ENCODE measurements at regions not wholly inside any gene's neighbourhood (a gene's known extent, or its start where the extent isn't known, plus 50 kb on each side); places are given as distances from the start of the nearest gene placed in this dataset.
"Not testable (repeated sequence)": the region's sequence is repeated elsewhere in the genome, so short reads cannot be mapped to it uniquely, and the experiment has no call there.

DNA sequence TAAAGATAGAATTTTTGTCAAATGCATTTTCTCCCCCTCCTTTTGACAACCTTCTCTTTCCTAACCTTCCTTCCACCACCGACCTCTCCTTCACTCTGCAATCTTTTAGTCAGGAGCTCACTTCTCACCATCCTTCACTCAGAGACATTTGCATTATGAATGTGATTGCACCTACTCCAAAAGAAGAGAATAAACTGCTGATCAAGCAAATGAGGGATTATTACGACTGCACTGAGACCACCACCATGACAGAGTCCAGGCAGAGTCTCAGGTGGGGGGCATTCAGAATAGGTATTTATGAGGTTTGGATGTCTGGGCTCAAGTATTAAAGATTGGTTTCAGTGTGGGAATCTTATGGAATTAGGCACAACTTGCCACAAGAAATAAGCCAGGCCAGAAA, 483.9 kb downstream of the PTH2R start:
- Mint-ChIP-seq H3K36me3 (no peaks in the 10 kb centered on the region), H3K27me3 (no peaks in the 10 kb centered on the region), H3K27ac (no peak overlapping the region), H3K9me3 (peaks cover 10% of the 10 kb centered on the region), H3K4me3 (no peak overlapping the region), H3K4me1 (ENCODE audit: unreplicated experiment) (peaks cover 14% of the 10 kb centered on the region)
- TF ChIP-seq, protein P1, sequence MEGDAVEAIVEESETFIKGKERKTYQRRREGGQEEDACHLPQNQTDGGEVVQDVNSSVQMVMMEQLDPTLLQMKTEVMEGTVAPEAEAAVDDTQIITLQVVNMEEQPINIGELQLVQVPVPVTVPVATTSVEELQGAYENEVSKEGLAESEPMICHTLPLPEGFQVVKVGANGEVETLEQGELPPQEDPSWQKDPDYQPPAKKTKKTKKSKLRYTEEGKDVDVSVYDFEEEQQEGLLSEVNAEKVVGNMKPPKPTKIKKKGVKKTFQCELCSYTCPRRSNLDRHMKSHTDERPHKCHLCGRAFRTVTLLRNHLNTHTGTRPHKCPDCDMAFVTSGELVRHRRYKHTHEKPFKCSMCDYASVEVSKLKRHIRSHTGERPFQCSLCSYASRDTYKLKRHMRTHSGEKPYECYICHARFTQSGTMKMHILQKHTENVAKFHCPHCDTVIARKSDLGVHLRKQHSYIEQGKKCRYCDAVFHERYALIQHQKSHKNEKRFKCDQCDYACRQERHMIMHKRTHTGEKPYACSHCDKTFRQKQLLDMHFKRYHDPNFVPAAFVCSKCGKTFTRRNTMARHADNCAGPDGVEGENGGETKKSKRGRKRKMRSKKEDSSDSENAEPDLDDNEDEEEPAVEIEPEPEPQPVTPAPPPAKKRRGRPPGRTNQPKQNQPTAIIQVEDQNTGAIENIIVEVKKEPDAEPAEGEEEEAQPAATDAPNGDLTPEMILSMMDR (conservative IDR thresholded peaks at IDR 0.05), result no peak
- DNase-seq (ENCODE audit: extremely low spot score, unreplicated experiment), result no peak

DNA sequence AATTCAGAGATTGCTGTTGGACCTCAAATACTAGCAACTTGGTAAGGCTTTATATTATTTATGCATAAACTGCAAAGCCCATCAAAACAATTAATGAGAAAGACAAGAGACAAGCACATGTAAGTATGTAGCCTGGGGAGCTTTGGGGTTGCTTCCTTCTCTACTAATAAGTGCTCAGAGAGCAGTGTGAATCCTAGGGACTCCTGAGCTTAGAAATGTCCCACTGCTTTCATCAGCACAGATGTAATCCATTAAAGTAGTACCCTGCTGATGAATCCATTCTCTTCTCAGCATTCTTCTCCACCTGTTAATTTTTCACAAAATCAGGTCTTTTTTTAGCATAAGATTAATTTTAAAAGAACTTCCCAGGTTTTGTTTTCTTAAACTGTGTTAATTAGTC, 485.6 kb downstream of the PTH2R start:
- no peak for DNase-seq (ENCODE audit: extremely low spot score, unreplicated experiment)
- H3K27me3 Mint-ChIP-seq, result no peaks in the 10 kb centered on the region
- H3K27ac Mint-ChIP-seq, result no peak overlapping the region
- peaks cover 5% of the 10 kb centered on the region for H3K9me3 Mint-ChIP-seq
- H3K4me1 Mint-ChIP-seq (ENCODE audit: unreplicated experiment), result peaks cover 14% of the 10 kb centered on the region
- TF ChIP-seq, protein P1 (conservative IDR thresholded peaks at IDR 0.05), result no peak
- no peak overlapping the region for H3K4me3 Mint-ChIP-seq
- no peaks in the 10 kb centered on the region for H3K36me3 Mint-ChIP-seq

DNA sequence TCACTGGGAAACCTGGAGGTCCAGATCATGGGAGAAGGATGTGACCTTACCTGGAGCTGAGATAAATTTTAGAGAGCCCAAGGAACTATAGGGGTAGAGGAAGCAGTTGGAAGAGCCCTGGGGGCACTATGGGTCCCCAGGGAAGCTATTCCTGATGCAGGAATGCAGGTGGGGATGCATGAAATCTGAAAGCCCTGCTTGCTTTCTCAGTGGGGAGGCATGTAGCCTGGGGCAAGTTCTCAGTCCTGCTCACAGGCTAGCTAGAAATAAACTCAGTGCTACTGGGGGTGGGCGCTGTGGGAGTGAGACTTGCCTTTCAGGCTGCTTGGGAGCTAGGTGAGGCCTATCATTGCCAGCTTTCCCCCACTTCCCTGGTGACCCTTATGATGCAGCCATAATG, 499.7 kb downstream of the PTH2R start:
- H3K4me3 Mint-ChIP-seq, result no peak overlapping the region
- H3K36me3 Mint-ChIP-seq, result no peaks in the 10 kb centered on the region
- H3K4me1 Mint-ChIP-seq (ENCODE audit: unreplicated experiment), result no peaks in the 10 kb centered on the region
- H3K27ac Mint-ChIP-seq, result no peak overlapping the region
- no peaks in the 10 kb centered on the region for H3K27me3 Mint-ChIP-seq
- no peak for DNase-seq (ENCODE audit: extremely low spot score, unreplicated experiment)
- TF ChIP-seq, protein P1 (conservative IDR thresholded peaks at IDR 0.05), result no peak
- H3K9me3 Mint-ChIP-seq, result no peaks in the 10 kb centered on the region

DNA sequence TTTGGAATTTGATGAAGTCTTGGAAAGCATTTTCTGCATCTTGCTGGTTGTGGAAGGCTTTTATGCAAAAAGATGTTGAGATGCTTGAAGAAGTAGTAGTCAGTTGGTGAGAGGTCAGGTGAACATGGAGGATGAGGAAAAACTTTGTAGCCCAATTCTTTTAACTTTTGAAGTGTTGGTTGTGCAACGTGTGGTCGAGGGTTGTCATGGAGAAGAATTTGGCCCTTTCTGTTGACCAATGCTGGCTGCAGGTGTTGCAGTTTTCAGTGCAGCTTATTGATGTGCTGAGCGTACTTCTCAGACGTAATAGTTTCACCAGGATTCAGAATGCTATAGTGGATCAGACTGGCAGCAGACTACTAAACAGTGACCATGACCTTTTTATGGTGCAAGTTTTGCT, 508.4 kb upstream of the MAP2 start:
- DNase-seq (ENCODE audit: extremely low spot score, unreplicated experiment), result no peak
- Mint-ChIP-seq H3K27me3 (no peaks in the 10 kb centered on the region), H3K9me3 (no peaks in the 10 kb centered on the region), H3K4me3 (no peak overlapping the region), H3K36me3 (no peaks in the 10 kb centered on the region), H3K27ac (no peak overlapping the region), H3K4me1 (ENCODE audit: unreplicated experiment) (no peaks in the 10 kb centered on the region)
- TF ChIP-seq, protein P1 (conservative IDR thresholded peaks at IDR 0.05), result no peak

DNA sequence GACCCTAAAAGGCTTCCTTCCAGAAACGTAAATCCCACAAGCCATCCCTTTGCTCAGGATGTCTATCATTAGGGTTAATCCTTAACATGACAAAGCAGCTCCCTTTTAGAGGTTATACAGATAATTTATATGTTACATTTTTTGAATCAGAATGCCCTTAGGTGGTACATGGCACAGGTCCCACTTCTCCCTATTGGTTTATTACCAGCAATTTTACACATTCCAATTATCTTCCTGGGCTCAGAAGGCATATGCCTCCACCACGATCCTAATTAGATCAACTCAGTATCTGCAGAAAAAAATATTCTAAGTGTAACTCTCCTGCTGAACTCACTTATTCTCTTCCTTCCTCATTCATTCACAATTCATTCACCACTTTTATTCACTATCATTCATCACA, 507.0 kb upstream of the MAP2 start:
- H3K9me3 Mint-ChIP-seq, result peaks cover 7% of the 10 kb centered on the region
- TF ChIP-seq, protein P1 (conservative IDR thresholded peaks at IDR 0.05), result no peak
- no peak for DNase-seq (ENCODE audit: extremely low spot score, unreplicated experiment)

DNA sequence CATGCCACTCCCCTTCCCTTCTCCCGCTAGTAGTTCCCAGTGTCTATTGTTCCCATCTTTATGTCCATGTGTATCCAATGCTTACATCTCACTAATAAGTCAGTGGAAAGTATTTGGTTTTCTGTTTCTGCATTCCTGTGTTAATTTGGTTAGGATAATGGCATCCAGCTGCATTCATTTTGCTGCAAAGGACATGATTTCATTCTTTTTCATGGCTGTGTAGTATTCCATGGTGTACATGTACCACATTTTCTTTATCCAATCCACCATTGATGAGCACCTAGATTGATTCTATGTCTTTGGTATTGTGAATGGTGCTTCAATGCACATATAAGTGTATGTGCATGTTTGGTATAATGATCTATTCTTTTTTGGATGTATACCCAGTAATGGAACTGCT, 502.5 kb upstream of the MAP2 start:
- H3K4me3 Mint-ChIP-seq; H3K36me3 Mint-ChIP-seq; DNase-seq (ENCODE audit: extremely low spot score, unreplicated experiment); H3K4me1 Mint-ChIP-seq (ENCODE audit: unreplicated experiment); H3K27ac Mint-ChIP-seq; H3K27me3 Mint-ChIP-seq: not testable (repeated sequence)
- H3K9me3 Mint-ChIP-seq, result peaks cover 14% of the 10 kb centered on the region

More for the DNA sequence above, 507.0 kb upstream of the MAP2 start:
- Mint-ChIP-seq H3K27ac (no peak overlapping the region), H3K4me1 (ENCODE audit: unreplicated experiment) (no peaks in the 10 kb centered on the region), H3K36me3 (no peaks in the 10 kb centered on the region), H3K4me3 (no peak overlapping the region), H3K27me3 (no peaks in the 10 kb centered on the region)
